ENCODE measurements at regions not wholly inside any gene's neighbourhood (a gene's known extent, or its start where the extent isn't known, plus 50 kb on each side); places are given as distances from the start of the nearest gene placed in this dataset.

DNA sequence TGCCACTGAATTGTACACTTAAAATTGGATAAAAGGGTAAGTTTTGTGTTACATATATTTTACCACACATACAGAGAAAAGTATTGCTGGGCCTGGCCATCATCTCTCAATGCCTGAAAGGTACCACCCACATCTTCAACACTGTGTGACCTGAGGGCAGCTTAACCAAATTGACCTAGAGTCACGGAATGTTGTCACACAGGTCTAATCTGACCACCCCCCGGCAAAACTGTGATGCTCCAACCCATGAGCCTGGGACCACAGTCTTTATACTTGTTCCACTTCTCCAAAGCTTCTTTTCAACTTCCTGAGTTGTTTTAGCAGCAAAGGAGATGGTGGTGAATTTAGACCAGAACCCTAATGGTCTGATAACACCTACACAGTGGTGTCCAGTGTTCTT, 210.3 kb upstream of the TPM1 start:
- TF ChIP-seq, protein P1, sequence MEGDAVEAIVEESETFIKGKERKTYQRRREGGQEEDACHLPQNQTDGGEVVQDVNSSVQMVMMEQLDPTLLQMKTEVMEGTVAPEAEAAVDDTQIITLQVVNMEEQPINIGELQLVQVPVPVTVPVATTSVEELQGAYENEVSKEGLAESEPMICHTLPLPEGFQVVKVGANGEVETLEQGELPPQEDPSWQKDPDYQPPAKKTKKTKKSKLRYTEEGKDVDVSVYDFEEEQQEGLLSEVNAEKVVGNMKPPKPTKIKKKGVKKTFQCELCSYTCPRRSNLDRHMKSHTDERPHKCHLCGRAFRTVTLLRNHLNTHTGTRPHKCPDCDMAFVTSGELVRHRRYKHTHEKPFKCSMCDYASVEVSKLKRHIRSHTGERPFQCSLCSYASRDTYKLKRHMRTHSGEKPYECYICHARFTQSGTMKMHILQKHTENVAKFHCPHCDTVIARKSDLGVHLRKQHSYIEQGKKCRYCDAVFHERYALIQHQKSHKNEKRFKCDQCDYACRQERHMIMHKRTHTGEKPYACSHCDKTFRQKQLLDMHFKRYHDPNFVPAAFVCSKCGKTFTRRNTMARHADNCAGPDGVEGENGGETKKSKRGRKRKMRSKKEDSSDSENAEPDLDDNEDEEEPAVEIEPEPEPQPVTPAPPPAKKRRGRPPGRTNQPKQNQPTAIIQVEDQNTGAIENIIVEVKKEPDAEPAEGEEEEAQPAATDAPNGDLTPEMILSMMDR (IDR thresholded peaks at IDR 0.05): no peak
- TF ChIP-seq POLR2A (IDR thresholded peaks at IDR 0.05): no peak

DNA sequence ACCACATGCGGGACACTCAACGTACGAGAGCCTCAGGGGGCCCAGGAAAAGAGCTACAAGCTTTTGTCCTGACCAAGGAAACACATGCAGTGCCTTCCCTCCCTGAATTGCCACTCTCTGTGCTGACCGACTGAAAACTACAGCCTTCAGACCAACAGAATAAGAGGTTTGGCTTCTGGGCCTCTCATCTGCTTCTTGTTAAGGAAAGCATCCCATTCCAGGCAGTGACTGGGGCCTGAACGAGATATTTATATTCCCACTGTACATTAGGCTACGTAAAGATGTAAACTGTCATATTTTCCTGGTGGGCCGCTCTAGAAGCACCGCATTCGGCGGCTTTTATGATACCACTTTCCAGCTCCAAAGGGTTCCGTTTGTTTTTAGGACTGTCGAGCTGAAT, 208.9 kb upstream of the TPM1 start:
- ATAC-seq (no peak), DNase-seq (no peak)
- WGBS (ENCODE audit: insufficient coverage, low coverage, low lambda C conversion rate, missing lambda C conversion rate): 90% methylated on average over 8 of the region's 12 CpGs
- Histone ChIP-seq H3K9me3 (no peaks in the 10 kb centered on the region), H3K4me1 (peaks cover 0 to 11% (median 5%) of the 10 kb centered on the region in 4 donors), H3K36me3 (no peaks in the 10 kb centered on the region), H3K27ac (no peak overlapping the region), H3K27me3 (no peaks in the 10 kb centered on the region), H3K4me3 (no peak overlapping the region)
- no peak for TF ChIP-seq POLR2A (IDR thresholded peaks at IDR 0.05)
- TF ChIP-seq, protein P1 (IDR thresholded peaks at IDR 0.05): no peak
- intact Hi-C loops (cut with DNase I): no loop called here

More for the DNA sequence above, 210.3 kb upstream of the TPM1 start:
- 64% methylated on average over 2 of the region's 2 CpGs for WGBS (ENCODE audit: insufficient coverage, low coverage, low lambda C conversion rate, missing lambda C conversion rate)
- Histone ChIP-seq H3K4me3 (no peak overlapping the region), H3K9me3 (no peaks in the 10 kb centered on the region), H3K27me3 (no peaks in the 10 kb centered on the region), H3K4me1 (peaks cover 0 to 14% (median 5%) of the 10 kb centered on the region in 4 donors), H3K36me3 (no peaks in the 10 kb centered on the region), H3K27ac (no peak overlapping the region)
- DNase-seq (no peak), ATAC-seq (peak in 1 of 4 donors; percentile 31)
- intact Hi-C loops (cut with DNase I): no loop called here

DNA sequence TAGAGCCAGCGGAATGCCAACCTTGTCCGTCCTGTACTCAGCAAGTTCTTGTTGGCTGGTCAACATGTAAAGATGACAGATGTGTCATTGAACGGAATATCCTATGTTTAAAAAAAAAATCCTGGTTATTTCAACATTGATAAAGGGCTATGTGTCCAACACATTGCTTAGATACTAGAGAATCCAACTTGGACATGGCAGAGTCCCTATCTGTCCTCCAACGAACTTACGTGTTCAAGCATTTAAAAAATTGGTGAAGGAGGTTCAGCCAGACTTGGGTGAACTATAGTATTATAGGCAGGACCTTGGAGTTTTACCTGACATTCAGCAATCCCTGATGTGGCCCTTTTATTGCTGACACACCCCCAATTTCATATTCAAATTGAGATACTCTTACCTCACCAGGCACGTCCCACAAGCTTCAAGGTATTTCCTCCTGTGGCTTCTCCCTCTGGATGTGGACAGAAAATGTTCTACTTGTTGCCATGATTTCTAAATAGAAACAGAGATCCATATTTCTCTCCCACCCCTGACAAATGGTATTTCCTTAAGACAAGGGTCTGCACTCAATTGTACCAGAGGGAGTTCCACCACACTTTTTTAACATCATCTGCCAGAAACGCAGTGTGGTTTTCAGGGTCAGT, 207.7 kb upstream of the TPM1 start:
- intact Hi-C loops (cut with DNase I): no loop called here
- DNase-seq (no peak), ATAC-seq (peak in 3 of 4 donors; percentile 10 to 38 (median 16))
- no peaks in the 10 kb centered on the region for H3K27me3 ChIP-seq
- TF ChIP-seq POLR2A (IDR thresholded peaks at IDR 0.05): no peak
- TF ChIP-seq, protein P1 (IDR thresholded peaks at IDR 0.05): no peak
- H3K9me3 ChIP-seq: no peaks in the 10 kb centered on the region
- WGBS (ENCODE audit: insufficient coverage, low coverage, low lambda C conversion rate, missing lambda C conversion rate): 83% methylated on average over 7 of the region's 7 CpGs
- H3K36me3 ChIP-seq: no peaks in the 10 kb centered on the region
- peak overlapping the region; percentile 72 to 83 (median 75) for H3K27ac ChIP-seq
- H3K4me3 ChIP-seq: peak overlapping the region in 1 of 3 donors; percentile 49
- peaks cover 0 to 11% (median 5%) of the 10 kb centered on the region in 4 donors for H3K4me1 ChIP-seq

DNA sequence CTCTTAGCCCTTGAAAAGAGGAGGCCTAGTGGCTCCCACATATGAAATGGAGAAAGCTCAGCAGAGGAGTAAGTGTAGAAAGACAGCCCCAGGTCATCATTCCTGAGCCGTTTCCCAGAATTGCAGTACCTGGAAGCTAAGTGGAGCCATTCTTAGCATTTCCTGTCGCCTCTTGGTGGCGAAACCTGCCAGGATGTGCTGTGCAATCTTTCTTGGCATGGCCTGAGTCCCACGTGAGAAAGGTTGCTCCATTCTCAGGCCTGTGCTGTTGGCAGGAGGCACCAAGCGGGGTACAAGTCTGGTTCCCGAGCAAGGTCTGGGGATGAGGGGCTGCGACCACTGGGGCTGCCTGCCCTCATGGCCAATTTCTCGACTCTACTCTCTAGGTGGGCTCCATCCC, 207.2 kb upstream of the TPM1 start:
- Histone ChIP-seq H3K4me1 (peaks cover 0 to 11% (median 5%) of the 10 kb centered on the region in 4 donors), H3K27ac (peak overlapping the region; percentile 72 to 83 (median 75)), H3K36me3 (no peaks in the 10 kb centered on the region), H3K4me3 (peak overlapping the region; percentile 31 to 49 (median 43)), H3K9me3 (no peaks in the 10 kb centered on the region), H3K27me3 (no peaks in the 10 kb centered on the region)
- WGBS (ENCODE audit: insufficient coverage, low coverage, low lambda C conversion rate, missing lambda C conversion rate): 28% methylated on average over 3 of the region's 8 CpGs
- ATAC-seq (peak; percentile 87 to 95 (median 91)), DNase-seq (peak; percentile 71 to 89 (median 86))
- TF ChIP-seq POLR2A (IDR thresholded peaks at IDR 0.05): peak; percentile 77
- TF ChIP-seq, protein P1 (IDR thresholded peaks at IDR 0.05): peak in 2 of 4 donors; percentile 24 to 29
- intact Hi-C loops (cut with DNase I): no loop called here
